WTC11 (cell line): ENCODE measurements at regions not wholly inside any gene's neighbourhood (a gene's known extent, or its start where the extent isn't known, plus 50 kb on each side); places are given as distances from the start of the nearest gene placed in this dataset.

Source experiments
- ATAC-seq: fragments of 200-7000 bp; cut with Tn5 transposase; 2 replicates; pipeline ENCODE4 v1.10.0; 2021; ENCODE audit warnings: mild to moderate bottlenecking, moderate library complexity
- CTCF ChIA-PET: fragments of 300-600 bp; sonication (Branson Sonifier 250); formaldehyde crosslinking; loops from one replicate; lab custom pipeline; 2021; ENCODE audit warnings: antibody characterized with exemption; lab: Charles Lee
- POLR2A ChIA-PET: fragments of 350-600 bp; sonication (Branson Sonifier 250); formaldehyde crosslinking; loops from one replicate; lab custom pipeline; 2021; ENCODE audit warnings: antibody characterized with exemption; lab: Charles Lee
- DNase-seq: peaks from one replicate; pipeline ENCODE4 v3.0.0; 2021; ENCODE audit warnings: low spot score
- H3K27ac Mint-ChIP-seq: 2 replicates; pipeline ENCODE4 v1.8.0; 2021; ENCODE audit warnings: mixed read lengths
- H3K27me3 Mint-ChIP-seq: 2 replicates; pipeline ENCODE4 v1.8.0; 2021; ENCODE audit warnings: low read depth, mild to moderate bottlenecking, moderate library complexity, mixed read lengths
- H3K36me3 Mint-ChIP-seq: 2 replicates; pipeline ENCODE4 v1.8.0; 2021; ENCODE audit warnings: mixed read lengths
- H3K4me1 Mint-ChIP-seq: 2 replicates; pipeline ENCODE4 v1.8.0; 2022; ENCODE audit warnings: mixed read lengths
- H3K4me3 Mint-ChIP-seq: 2 replicates; pipeline ENCODE4 v1.8.0; 2021; ENCODE audit warnings: mild to moderate bottlenecking, moderate library complexity, mixed read lengths
- H3K9me3 Mint-ChIP-seq: 2 replicates; pipeline ENCODE4 v1.8.0; 2021; ENCODE audit warnings: mixed read lengths
- FOXK1 ChIP-seq: sonication (generic); formaldehyde crosslinking; IDR thresholded peaks from 2 replicates; pipeline ENCODE4 v1.8.0; 2022; ENCODE audit warnings: mild to moderate bottlenecking, moderate library complexity, missing genetic modification reagents
- MXD4 ChIP-seq: fragments of 250-450 bp; sonication (Bioruptor Pico); IDR thresholded peaks from 2 replicates; pipeline ENCODE4 v1.8.0; 2021; ENCODE audit warnings: mild to moderate bottlenecking, moderate library complexity, borderline replicate concordance
- NFATC4 ChIP-seq: fragments of 250-450 bp; sonication (Bioruptor Pico); IDR thresholded peaks from 2 replicates; pipeline ENCODE4 v1.9.0; 2021; ENCODE audit warnings: mild to moderate bottlenecking
- NFE2L1 ChIP-seq: sonication (generic); formaldehyde crosslinking; IDR thresholded peaks from 2 replicates; pipeline ENCODE4 v1.8.1; 2023; ENCODE audit warnings: missing genetic modification reagents
- ZNF121 ChIP-seq: sonication (generic); formaldehyde crosslinking; IDR thresholded peaks from 2 replicates; pipeline ENCODE4 v1.8.0; 2023; ENCODE audit warnings: missing genetic modification reagents
- ZNF232 ChIP-seq: sonication (generic); formaldehyde crosslinking; IDR thresholded peaks from 2 replicates; pipeline ENCODE4 v1.8.0; 2022; ENCODE audit warnings: mild to moderate bottlenecking, missing genetic modification reagents
- ZNF263 ChIP-seq: sonication (generic); formaldehyde crosslinking; IDR thresholded peaks from 2 replicates; pipeline ENCODE4 v1.8.1; 2022; ENCODE audit warnings: low read depth, mild to moderate bottlenecking, moderate library complexity, missing genetic modification reagents
- ZNF317 ChIP-seq: sonication (generic); formaldehyde crosslinking; IDR thresholded peaks from 2 replicates; pipeline ENCODE4 v1.8.1; 2023; ENCODE audit warnings: low read depth, mild to moderate bottlenecking, moderate library complexity, missing genetic modification reagents, borderline replicate concordance
- ZNF416 ChIP-seq: fragments of 250-450 bp; sonication (Bioruptor Pico); IDR thresholded peaks from 2 replicates; pipeline ENCODE4 v1.9.0; 2021; ENCODE audit warnings: mild to moderate bottlenecking, inconsistent platforms
- TF ChIP-seq, protein P1 (sequence below): fragments of 250-450 bp; sonication (Bioruptor Pico); IDR thresholded peaks from 2 replicates; pipeline ENCODE4 v2.1.2; 2022; ENCODE audit warnings: mild to moderate bottlenecking, moderate library complexity
- TF ChIP-seq, protein P2 (sequence below): fragments of 250-450 bp; sonication (Bioruptor Pico); IDR thresholded peaks from 2 replicates; pipeline ENCODE4 v1.9.0; 2021; ENCODE audit warnings: moderate library complexity, mild to moderate bottlenecking, inconsistent platforms, borderline replicate concordance
- TF ChIP-seq, protein P3 (sequence below): fragments of 250-450 bp; sonication (Bioruptor Pico); IDR thresholded peaks from 2 replicates; pipeline ENCODE4 v1.9.0; 2021; ENCODE audit warnings: mild to moderate bottlenecking
- TF ChIP-seq, protein P4 (sequence below): fragments of 250-450 bp; sonication (Bioruptor Pico); IDR thresholded peaks from 2 replicates; pipeline ENCODE4 v1.9.0; 2021; ENCODE audit warnings: mild to moderate bottlenecking
- TF ChIP-seq, protein P5 (sequence below): sonication (generic); formaldehyde crosslinking; IDR thresholded peaks from 2 replicates; pipeline ENCODE4 v1.8.1; 2022; ENCODE audit warnings: mild to moderate bottlenecking, moderate library complexity, missing genetic modification reagents
- TF ChIP-seq, protein P6 (sequence below): sonication (generic); formaldehyde crosslinking; IDR thresholded peaks from 2 replicates; pipeline ENCODE4 v1.8.1; 2023; ENCODE audit warnings: mild to moderate bottlenecking, missing genetic modification reagents
- TF ChIP-seq, protein P7 (sequence below): fragments of 250-450 bp; sonication (Bioruptor Pico); conservative IDR thresholded peaks from 2 replicates; pipeline ENCODE4 v1.9.0; 2021; ENCODE audit warnings: mild to moderate bottlenecking

DNA sequence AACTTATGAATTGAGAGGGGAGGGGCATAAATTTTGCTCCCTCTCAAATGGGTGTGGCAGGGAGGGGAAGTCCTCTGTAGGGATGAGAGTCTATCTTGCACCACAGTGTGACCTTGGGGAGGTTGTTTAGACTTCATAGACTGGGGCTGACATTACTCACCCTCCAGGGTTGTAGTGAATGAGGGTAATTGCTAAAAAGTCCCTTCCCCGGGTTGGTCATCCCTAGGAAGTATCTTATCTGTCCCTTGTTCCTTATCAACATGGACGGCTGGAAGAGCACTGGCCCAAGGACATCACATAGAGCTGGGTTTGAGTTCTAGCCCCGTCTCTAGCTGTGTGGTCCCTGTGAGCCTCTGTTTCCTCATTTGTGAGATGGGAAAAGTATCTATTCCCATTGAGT is 52.4 kb upstream of the SLC2A1 start:
- DNase-seq: no peak
- no peaks in the 10 kb centered on the region for H3K27me3 Mint-ChIP-seq
- H3K4me3 Mint-ChIP-seq: no peak overlapping the region
- no peaks in the 10 kb centered on the region for H3K36me3 Mint-ChIP-seq
- peaks cover 63% of the 10 kb centered on the region for H3K4me1 Mint-ChIP-seq
- peak overlapping the region; percentile 75; the same call in 1 of the 2 replicates for H3K27ac Mint-ChIP-seq
- ChIA-PET CTCF (interaction anchor here (0.8 kb wide), 1 partner anchor 98 kb away, joined by 3 read pairs; no protein-coding TSS in a partner anchor), POLR2A (no interaction called here)
- ATAC-seq: no peak
- no peak for TF ChIP-seq ZNF317 (CRISPR knock-in tag)
- no peak for TF ChIP-seq NFE2L1 (CRISPR knock-in tag)
- TF ChIP-seq, protein P1, sequence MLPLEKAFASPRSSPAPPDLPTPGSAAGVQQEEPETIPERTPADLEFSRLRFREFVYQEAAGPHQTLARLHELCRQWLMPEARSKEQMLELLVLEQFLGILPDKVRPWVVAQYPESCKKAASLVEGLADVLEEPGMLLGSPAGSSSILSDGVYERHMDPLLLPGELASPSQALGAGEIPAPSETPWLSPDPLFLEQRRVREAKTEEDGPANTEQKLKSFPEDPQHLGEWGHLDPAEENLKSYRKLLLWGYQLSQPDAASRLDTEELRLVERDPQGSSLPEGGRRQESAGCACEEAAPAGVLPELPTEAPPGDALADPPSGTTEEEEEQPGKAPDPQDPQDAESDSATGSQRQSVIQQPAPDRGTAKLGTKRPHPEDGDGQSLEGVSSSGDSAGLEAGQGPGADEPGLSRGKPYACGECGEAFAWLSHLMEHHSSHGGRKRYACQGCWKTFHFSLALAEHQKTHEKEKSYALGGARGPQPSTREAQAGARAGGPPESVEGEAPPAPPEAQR (CRISPR knock-in tag): no peak
- TF ChIP-seq, protein P2, sequence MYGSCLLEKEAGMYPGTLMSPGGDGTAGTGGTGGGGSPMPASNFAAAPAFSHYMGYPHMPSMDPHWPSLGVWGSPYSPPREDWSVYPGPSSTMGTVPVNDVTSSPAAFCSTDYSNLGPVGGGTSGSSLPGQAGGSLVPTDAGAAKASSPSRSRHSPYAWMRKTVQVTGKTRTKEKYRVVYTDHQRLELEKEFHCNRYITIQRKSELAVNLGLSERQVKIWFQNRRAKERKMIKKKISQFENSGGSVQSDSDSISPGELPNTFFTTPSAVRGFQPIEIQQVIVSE (CRISPR knock-in tag): no peak
- no peak for TF ChIP-seq FOXK1
- TF ChIP-seq, all 79 proteins: peak for 0
- H3K9me3 Mint-ChIP-seq: no peaks in the 10 kb centered on the region

DNA sequence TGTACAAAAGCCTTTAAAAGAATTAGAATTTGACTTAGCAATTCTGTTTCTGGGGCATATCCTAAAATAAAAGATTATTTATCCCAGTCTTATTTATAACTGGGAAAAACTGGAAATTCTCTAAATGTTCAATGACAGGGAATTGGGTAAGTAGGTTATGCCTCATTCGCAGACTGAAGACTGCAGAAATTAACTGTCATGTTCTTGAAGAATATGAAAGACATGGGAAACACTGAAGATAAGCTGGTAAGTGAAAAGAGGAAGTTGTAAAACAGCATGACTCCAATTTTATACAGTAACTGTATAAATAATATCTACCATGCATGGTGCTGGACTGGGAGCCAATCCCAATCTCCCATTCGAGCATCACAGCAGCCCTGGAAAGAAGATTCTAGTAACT is 50.6 kb upstream of the SLC2A1 start:
- H3K4me1 Mint-ChIP-seq: peaks cover 73% of the 10 kb centered on the region
- TF ChIP-seq, protein P3, sequence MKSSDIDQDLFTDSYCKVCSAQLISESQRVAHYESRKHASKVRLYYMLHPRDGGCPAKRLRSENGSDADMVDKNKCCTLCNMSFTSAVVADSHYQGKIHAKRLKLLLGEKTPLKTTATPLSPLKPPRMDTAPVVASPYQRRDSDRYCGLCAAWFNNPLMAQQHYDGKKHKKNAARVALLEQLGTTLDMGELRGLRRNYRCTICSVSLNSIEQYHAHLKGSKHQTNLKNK (CRISPR knock-in tag): no peak
- TF ChIP-seq, all 79 proteins: peak for 0
- Mint-ChIP-seq H3K9me3 (no peaks in the 10 kb centered on the region), H3K36me3 (no peaks in the 10 kb centered on the region), H3K4me3 (no peak overlapping the region), H3K27me3 (no peaks in the 10 kb centered on the region), H3K27ac (peak overlapping the region; percentile 100)
- CTCF ChIA-PET: interaction anchor here (0.8 to 2.3 kb wide), 8 partner anchors 47 to 96 kb away, joined by 3 to 26 read pairs (median 4); no protein-coding TSS in a partner anchor
- DNase-seq (no peak), ATAC-seq (no peak)
- POLR2A ChIA-PET: interaction anchor here (0.6 to 2.4 kb wide), 13 partner anchors 12 to 243 kb away, joined by 3 to 37 read pairs (median 5); partner anchors contain the start of genes C1orf50, P3H1 and SLC2A1

DNA sequence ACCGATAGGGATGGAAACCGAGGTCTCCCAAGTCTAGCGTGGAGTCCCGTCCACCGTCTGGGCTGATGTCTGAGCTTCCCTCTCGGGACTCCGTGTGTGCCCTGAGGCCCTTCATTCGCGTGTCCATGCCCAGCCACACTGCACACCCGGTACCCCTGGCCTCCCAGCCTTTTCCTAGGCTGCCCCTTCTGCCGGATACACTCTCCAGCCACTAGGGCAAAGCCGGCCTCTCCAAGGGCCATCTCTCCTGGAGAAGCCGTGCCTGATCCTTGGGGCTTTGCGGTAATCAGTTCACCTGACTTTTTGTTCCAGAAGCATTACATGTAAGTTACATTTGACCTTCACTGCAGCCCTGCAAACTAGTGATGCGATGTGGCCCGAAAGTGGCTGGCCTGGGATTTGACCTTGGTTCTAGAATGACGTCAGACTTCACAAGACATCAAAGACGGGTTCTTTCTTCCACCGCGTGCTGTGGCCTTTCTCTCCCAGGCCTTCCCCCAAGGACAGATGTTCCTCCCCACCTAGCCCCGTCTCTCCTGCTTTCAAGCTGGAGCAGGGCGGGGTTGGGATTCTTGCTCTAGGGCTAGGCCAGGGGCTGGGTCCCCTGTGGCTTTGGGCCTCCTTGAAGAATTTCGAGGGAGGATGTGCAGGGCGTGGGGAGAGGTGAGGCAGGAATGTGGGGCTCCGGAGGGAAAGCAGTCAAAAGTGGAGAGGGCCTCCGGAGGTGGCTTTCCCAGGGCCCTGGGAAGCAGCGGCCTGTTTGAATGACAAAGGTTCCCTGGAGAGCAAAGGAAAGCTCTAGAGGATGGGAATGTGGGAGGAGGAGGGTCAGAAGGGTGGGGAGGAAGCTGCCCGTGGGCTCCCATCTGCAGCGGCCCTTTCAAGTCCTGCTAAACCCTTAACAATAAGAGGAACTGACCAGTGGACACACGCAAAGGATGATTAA is 49.7 kb upstream of the SLC2A1 start:
- peak overlapping the region; percentile 100 for H3K27ac Mint-ChIP-seq
- peak overlapping the region; percentile 61 for H3K4me3 Mint-ChIP-seq
- H3K27me3 Mint-ChIP-seq: no peaks in the 10 kb centered on the region
- peak; percentile 85 for ATAC-seq
- no peaks in the 10 kb centered on the region for H3K36me3 Mint-ChIP-seq
- H3K9me3 Mint-ChIP-seq: no peaks in the 10 kb centered on the region
- CTCF ChIA-PET: interaction anchor here (0.8 to 2.3 kb wide), 9 partner anchors 46 to 95 kb away, joined by 3 to 26 read pairs (median 3); no protein-coding TSS in a partner anchor
- POLR2A ChIA-PET: interaction anchor here (0.6 to 2.4 kb wide), 17 partner anchors 9 to 242 kb away, joined by 3 to 37 read pairs (median 5); partner anchors contain the start of genes C1orf50, P3H1 and SLC2A1
- H3K4me1 Mint-ChIP-seq: peaks cover 66% of the 10 kb centered on the region
- peak; percentile 97 for DNase-seq
- peak; percentile 72; the same call in 1 of the 2 replicates for TF ChIP-seq ZNF232
- TF ChIP-seq, protein P4, sequence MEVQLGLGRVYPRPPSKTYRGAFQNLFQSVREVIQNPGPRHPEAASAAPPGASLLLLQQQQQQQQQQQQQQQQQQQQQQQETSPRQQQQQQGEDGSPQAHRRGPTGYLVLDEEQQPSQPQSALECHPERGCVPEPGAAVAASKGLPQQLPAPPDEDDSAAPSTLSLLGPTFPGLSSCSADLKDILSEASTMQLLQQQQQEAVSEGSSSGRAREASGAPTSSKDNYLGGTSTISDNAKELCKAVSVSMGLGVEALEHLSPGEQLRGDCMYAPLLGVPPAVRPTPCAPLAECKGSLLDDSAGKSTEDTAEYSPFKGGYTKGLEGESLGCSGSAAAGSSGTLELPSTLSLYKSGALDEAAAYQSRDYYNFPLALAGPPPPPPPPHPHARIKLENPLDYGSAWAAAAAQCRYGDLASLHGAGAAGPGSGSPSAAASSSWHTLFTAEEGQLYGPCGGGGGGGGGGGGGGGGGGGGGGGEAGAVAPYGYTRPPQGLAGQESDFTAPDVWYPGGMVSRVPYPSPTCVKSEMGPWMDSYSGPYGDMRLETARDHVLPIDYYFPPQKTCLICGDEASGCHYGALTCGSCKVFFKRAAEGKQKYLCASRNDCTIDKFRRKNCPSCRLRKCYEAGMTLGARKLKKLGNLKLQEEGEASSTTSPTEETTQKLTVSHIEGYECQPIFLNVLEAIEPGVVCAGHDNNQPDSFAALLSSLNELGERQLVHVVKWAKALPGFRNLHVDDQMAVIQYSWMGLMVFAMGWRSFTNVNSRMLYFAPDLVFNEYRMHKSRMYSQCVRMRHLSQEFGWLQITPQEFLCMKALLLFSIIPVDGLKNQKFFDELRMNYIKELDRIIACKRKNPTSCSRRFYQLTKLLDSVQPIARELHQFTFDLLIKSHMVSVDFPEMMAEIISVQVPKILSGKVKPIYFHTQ: peak; percentile 68; the same call in 1 of the 2 replicates
- TF ChIP-seq MXD4: no peak
- TF ChIP-seq NFE2L1 (CRISPR knock-in tag): no peak; the same call in 1 of the 2 replicates
- TF ChIP-seq, protein P5, sequence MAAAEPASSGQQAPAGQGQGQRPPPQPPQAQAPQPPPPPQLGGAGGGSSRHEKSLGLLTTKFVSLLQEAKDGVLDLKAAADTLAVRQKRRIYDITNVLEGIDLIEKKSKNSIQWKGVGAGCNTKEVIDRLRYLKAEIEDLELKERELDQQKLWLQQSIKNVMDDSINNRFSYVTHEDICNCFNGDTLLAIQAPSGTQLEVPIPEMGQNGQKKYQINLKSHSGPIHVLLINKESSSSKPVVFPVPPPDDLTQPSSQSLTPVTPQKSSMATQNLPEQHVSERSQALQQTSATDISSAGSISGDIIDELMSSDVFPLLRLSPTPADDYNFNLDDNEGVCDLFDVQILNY (CRISPR knock-in tag): no peak
- TF ChIP-seq ZNF121 (CRISPR knock-in tag): no peak
- TF ChIP-seq, protein P6, sequence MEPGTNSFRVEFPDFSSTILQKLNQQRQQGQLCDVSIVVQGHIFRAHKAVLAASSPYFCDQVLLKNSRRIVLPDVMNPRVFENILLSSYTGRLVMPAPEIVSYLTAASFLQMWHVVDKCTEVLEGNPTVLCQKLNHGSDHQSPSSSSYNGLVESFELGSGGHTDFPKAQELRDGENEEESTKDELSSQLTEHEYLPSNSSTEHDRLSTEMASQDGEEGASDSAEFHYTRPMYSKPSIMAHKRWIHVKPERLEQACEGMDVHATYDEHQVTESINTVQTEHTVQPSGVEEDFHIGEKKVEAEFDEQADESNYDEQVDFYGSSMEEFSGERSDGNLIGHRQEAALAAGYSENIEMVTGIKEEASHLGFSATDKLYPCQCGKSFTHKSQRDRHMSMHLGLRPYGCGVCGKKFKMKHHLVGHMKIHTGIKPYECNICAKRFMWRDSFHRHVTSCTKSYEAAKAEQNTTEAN (CRISPR knock-in tag): peak; percentile 91
- TF ChIP-seq, protein P1 (CRISPR knock-in tag): no peak
- TF ChIP-seq, protein P7, sequence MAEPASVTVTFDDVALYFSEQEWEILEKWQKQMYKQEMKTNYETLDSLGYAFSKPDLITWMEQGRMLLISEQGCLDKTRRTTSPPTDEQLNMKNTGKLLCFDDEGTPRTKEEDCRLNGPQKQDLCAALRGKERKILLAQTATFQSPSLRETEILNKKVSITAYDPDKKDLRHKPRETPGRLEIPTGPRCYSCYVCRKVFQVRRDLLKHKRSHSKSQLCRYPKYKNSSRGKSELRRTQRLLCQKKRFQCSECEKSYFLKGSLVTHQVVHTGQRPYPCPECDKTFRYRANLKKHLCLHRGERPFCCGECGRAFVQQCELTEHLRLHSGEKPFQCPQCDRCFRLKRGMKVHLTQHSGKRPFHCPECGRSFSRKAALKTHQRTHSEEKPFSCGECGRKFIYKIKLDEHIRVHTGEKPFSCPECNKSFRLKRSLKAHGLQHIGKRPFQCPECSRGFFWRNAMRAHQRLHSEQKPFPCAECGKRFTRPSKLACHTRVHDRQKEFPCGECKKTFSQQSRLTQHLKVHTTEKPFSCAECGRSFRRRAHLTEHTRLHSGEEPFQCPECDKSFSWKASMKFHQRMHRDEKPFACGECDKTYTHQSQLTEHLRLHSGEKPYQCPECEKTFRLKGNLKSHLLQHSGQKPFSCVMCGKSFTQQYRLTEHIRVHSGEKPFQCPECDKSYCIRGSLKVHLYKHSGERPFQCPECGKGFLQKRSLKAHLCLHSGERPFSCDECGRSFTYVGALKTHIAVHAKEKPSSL (CRISPR knock-in tag): no peak
- TF ChIP-seq ZNF416 (CRISPR knock-in tag): no peak
- 0 out of 2 replicates have a peak, but pooled peaks have one; percentile 41 for TF ChIP-seq ZNF263 (CRISPR knock-in tag)
- peak; percentile 73; the same call in 1 of the 2 replicates for TF ChIP-seq NFATC4 (CRISPR knock-in tag)
